DMS114 treated with DMSO at 0.1 percent for 48 hours (cell line): ENCODE measurements at regions not wholly inside any gene's neighbourhood (a gene's known extent, or its start where the extent isn't known, plus 50 kb on each side); places are given as distances from the start of the nearest gene placed in this dataset.

Experiments used
- DNase-seq: peaks from one replicate; lab custom pipeline; 2025; ENCODE audit not compliant: unreplicated experiment; lab: John Stamatoyannopoulos, UW

GRCh38 chr13:75135325-75135825 is 346.6 kb downstream of the TBC1D4 start:
- DNase-seq: no peak

- DNase-seq: no peak
Observed at GRCh38 chr13:75132701-75133695, 349.0 kb downstream of the TBC1D4 start.

GRCh38 chr13:75129331-75129730 is 352.6 kb downstream of the TBC1D4 start:
- no peak for DNase-seq

- DNase-seq: no peak
Observed at GRCh38 chr13:75124415-75124814, 357.6 kb downstream of the TBC1D4 start.

- no peak for DNase-seq
Observed at GRCh38 chr13:75123428-75123827, 358.5 kb downstream of the TBC1D4 start.

GRCh38 chr13:75120085-75120484 is 361.9 kb downstream of the TBC1D4 start:
- DNase-seq: no peak

- no peak for DNase-seq
Observed at GRCh38 chr13:75115171-75115570, 366.8 kb downstream of the TBC1D4 start.

- DNase-seq: no peak
Observed at GRCh38 chr13:75103976-75104375, 378.0 kb downstream of the TBC1D4 start.

GRCh38 chr13:75102001-75102716 is 379.8 kb downstream of the TBC1D4 start:
- no peak for DNase-seq

- no peak for DNase-seq
Observed at GRCh38 chr13:75101348-75101747, 380.6 kb downstream of the TBC1D4 start.

- DNase-seq: no peak
Observed at GRCh38 chr13:75092143-75092542, 389.8 kb downstream of the TBC1D4 start.

- no peak for DNase-seq
Observed at GRCh38 chr13:75091718-75092117, 390.3 kb downstream of the TBC1D4 start.

GRCh38 chr13:75090872-75091615 is 390.9 kb downstream of the TBC1D4 start:
- DNase-seq: no peak

- no peak for DNase-seq
Observed at GRCh38 chr13:75088915-75089314, 393.1 kb downstream of the TBC1D4 start.

- DNase-seq: no peak
Observed at GRCh38 chr13:75079226-75079625, 402.7 kb downstream of the TBC1D4 start.

GRCh38 chr13:75076476-75076875 is 405.5 kb downstream of the TBC1D4 start:
- no peak for DNase-seq

- no peak for DNase-seq
Observed at GRCh38 chr13:75073786-75074185, 408.2 kb downstream of the TBC1D4 start.

GRCh38 chr13:75072891-75073290 is 409.1 kb downstream of the TBC1D4 start:
- no peak for DNase-seq

- DNase-seq: no peak
Observed at GRCh38 chr13:75072368-75072767, 409.6 kb downstream of the TBC1D4 start.

- DNase-seq: no peak
Observed at GRCh38 chr13:75071796-75072195, 410.2 kb downstream of the TBC1D4 start.

- no peak for DNase-seq
Observed at GRCh38 chr13:75071395-75071794, 410.6 kb downstream of the TBC1D4 start.
